HG03025 (cell line): ENCODE measurements at regions not wholly inside any gene's neighbourhood (a gene's known extent, or its start where the extent isn't known, plus 50 kb on each side); places are given as distances from the start of the nearest gene placed in this dataset.

Experiments used
- ATAC-seq: cut with Tn5 transposase; IDR thresholded peaks from one replicate; pipeline ENCODE4 v1.9.1; 2021; ENCODE audit warnings: mild to moderate bottlenecking, moderate library complexity; ENCODE audit not compliant: unreplicated experiment, low FRiP score

- ATAC-seq = no peak
Measured at GRCh38 chr16:17887963-17888362, 417.2 kb upstream of the XYLT1 start.

- no peak for ATAC-seq
Measured at GRCh38 chr16:17885659-17886207, 415.0 kb upstream of the XYLT1 start.

GRCh38 chr16:17877821-17878360 is 407.1 kb upstream of the XYLT1 start:
- no peak for ATAC-seq

GRCh38 chr16:17866996-17867395 is 396.2 kb upstream of the XYLT1 start:
- no peak for ATAC-seq

- ATAC-seq = no peak
Measured at GRCh38 chr16:17861981-17862479, 391.3 kb upstream of the XYLT1 start.

GRCh38 chr16:17858061-17858460 is 387.3 kb upstream of the XYLT1 start:
- ATAC-seq = no peak

- no peak for ATAC-seq
Measured at GRCh38 chr16:17853958-17854357, 383.2 kb upstream of the XYLT1 start.

- no peak for ATAC-seq
Measured at GRCh38 chr16:17852977-17853702, 382.4 kb upstream of the XYLT1 start.

- no peak for ATAC-seq
Measured at GRCh38 chr16:17850581-17851250, 380.0 kb upstream of the XYLT1 start.

- no peak for ATAC-seq
Measured at GRCh38 chr16:17847234-17847795, 376.6 kb upstream of the XYLT1 start.

GRCh38 chr16:17846030-17846429 is 375.3 kb upstream of the XYLT1 start:
- no peak for ATAC-seq

GRCh38 chr16:17845031-17845430 is 374.3 kb upstream of the XYLT1 start:
- ATAC-seq = no peak

- no peak for ATAC-seq
Measured at GRCh38 chr16:17843905-17844304, 373.1 kb upstream of the XYLT1 start.

- ATAC-seq = no peak
Measured at GRCh38 chr16:17839907-17840306, 369.1 kb upstream of the XYLT1 start.

GRCh38 chr16:17839272-17839671 is 368.5 kb upstream of the XYLT1 start:
- ATAC-seq = no peak

- ATAC-seq = no peak
Measured at GRCh38 chr16:17836868-17837602, 366.3 kb upstream of the XYLT1 start.

- no peak for ATAC-seq
Measured at GRCh38 chr16:17835118-17835876, 364.5 kb upstream of the XYLT1 start.

GRCh38 chr16:17832738-17833137 is 362.0 kb upstream of the XYLT1 start:
- no peak for ATAC-seq

- no peak for ATAC-seq
Measured at GRCh38 chr16:17831330-17831729, 360.6 kb upstream of the XYLT1 start.

- ATAC-seq = no peak
Measured at GRCh38 chr16:17830651-17831050, 359.9 kb upstream of the XYLT1 start.
